ENCODE measurements at regions not wholly inside any gene's neighbourhood (a gene's known extent, or its start where the extent isn't known, plus 50 kb on each side); places are given as distances from the start of the nearest gene placed in this dataset.
"Not testable (repeated sequence)": the region's sequence is repeated elsewhere in the genome, so short reads cannot be mapped to it uniquely, and the experiment has no call there.

GRCh38 chr14:71240171-71240570 lies 332.9 kb downstream of the PCNX1 start:
- no peak for DNase-seq (ENCODE audit: low spot score)

GRCh38 chr14:71240866-71241520 lies 333.7 kb downstream of the PCNX1 start:
- DNase-seq (ENCODE audit: low spot score), result no peak

- no peak for DNase-seq (ENCODE audit: low spot score)
Measured at GRCh38 chr14:71242237-71242748, 335.0 kb downstream of the PCNX1 start.

GRCh38 chr14:71243697-71244096 lies 336.4 kb downstream of the PCNX1 start:
- no peak for DNase-seq (ENCODE audit: low spot score)

- no peak for DNase-seq (ENCODE audit: low spot score)
Measured at GRCh38 chr14:71244341-71244740, 337.1 kb downstream of the PCNX1 start.

- DNase-seq (ENCODE audit: low spot score), result no peak
Measured at GRCh38 chr14:71245659-71246361, 338.6 kb downstream of the PCNX1 start.

GRCh38 chr14:71246539-71246938 lies 339.3 kb downstream of the PCNX1 start:
- DNase-seq (ENCODE audit: low spot score), result no peak

- no peak for DNase-seq (ENCODE audit: low spot score)
Measured at GRCh38 chr14:71247106-71247505, 339.8 kb downstream of the PCNX1 start.

- no peak for DNase-seq (ENCODE audit: low spot score)
Measured at GRCh38 chr14:71248194-71248593, 340.9 kb downstream of the PCNX1 start.

- DNase-seq (ENCODE audit: low spot score), result no peak
Measured at GRCh38 chr14:71250347-71250746, 343.1 kb downstream of the PCNX1 start.

- no peak for DNase-seq (ENCODE audit: low spot score)
Measured at GRCh38 chr14:71250791-71251190, 343.5 kb downstream of the PCNX1 start.

GRCh38 chr14:71254091-71254719 lies 346.9 kb downstream of the PCNX1 start:
- not testable (repeated sequence) for DNase-seq (ENCODE audit: low spot score)

GRCh38 chr14:71261206-71261605 lies 353.9 kb downstream of the PCNX1 start:
- DNase-seq (ENCODE audit: low spot score), result no peak

- DNase-seq (ENCODE audit: low spot score), result no peak
Measured at GRCh38 chr14:71262441-71262840, 355.2 kb downstream of the PCNX1 start.

- DNase-seq (ENCODE audit: low spot score), result no peak
Measured at GRCh38 chr14:71264260-71264659, 357.0 kb downstream of the PCNX1 start.

- no peak for DNase-seq (ENCODE audit: low spot score)
Measured at GRCh38 chr14:71267007-71267513, 359.8 kb downstream of the PCNX1 start.

- no peak for DNase-seq (ENCODE audit: low spot score)
Measured at GRCh38 chr14:71267691-71268090, 360.4 kb downstream of the PCNX1 start.

- no peak for DNase-seq (ENCODE audit: low spot score)
Measured at GRCh38 chr14:71270111-71270510, 362.9 kb downstream of the PCNX1 start.

GRCh38 chr14:71271166-71271945 lies 364.1 kb downstream of the PCNX1 start:
- no peak for DNase-seq (ENCODE audit: low spot score)

GRCh38 chr14:71273366-71273765 lies 366.1 kb downstream of the PCNX1 start:
- no peak for DNase-seq (ENCODE audit: low spot score)

GRCh38 chr14:71284048-71284447 lies 376.8 kb downstream of the PCNX1 start:
- DNase-seq (ENCODE audit: low spot score), result no peak

- DNase-seq (ENCODE audit: low spot score), result no peak
Measured at GRCh38 chr14:71286126-71286525, 378.9 kb downstream of the PCNX1 start.
